HG03097 (cell line): ENCODE measurements at regions not wholly inside any gene's neighbourhood (a gene's known extent, or its start where the extent isn't known, plus 50 kb on each side); places are given as distances from the start of the nearest gene placed in this dataset.
"Not testable (repeated sequence)": the region's sequence is repeated elsewhere in the genome, so short reads cannot be mapped to it uniquely, and the experiment has no call there.

ENCODE experiments used
- ATAC-seq: cut with Tn5 transposase; IDR thresholded peaks from one replicate; pipeline ENCODE4 v1.9.1; 2021; ENCODE audit not compliant: unreplicated experiment, low FRiP score

- ATAC-seq, result no peak
These were observed 117.7 kb upstream of the PLCL2 start for GRCh38 chr3:16767006-16767405.

GRCh38 chr3:16768014-16768413, 116.7 kb upstream of the PLCL2 start:
- ATAC-seq, result no peak

GRCh38 chr3:16768956-16769355, 115.8 kb upstream of the PLCL2 start:
- no peak for ATAC-seq

GRCh38 chr3:16769525-16769924, 115.2 kb upstream of the PLCL2 start:
- no peak for ATAC-seq

- ATAC-seq, result no peak
These were observed 114.7 kb upstream of the PLCL2 start for GRCh38 chr3:16770021-16770420.

GRCh38 chr3:16770792-16771191, 114.0 kb upstream of the PLCL2 start:
- ATAC-seq, result no peak

GRCh38 chr3:16773594-16773993, 111.2 kb upstream of the PLCL2 start:
- not testable (repeated sequence) for ATAC-seq

GRCh38 chr3:16774536-16774935, 110.2 kb upstream of the PLCL2 start:
- not testable (repeated sequence) for ATAC-seq

GRCh38 chr3:16784973-16785372, 99.8 kb upstream of the PLCL2 start:
- ATAC-seq, result no peak

- no peak for ATAC-seq
These were observed 99.3 kb upstream of the PLCL2 start for GRCh38 chr3:16785465-16785864.

- ATAC-seq, result no peak
These were observed 96.2 kb upstream of the PLCL2 start for GRCh38 chr3:16788440-16789056.

- no peak for ATAC-seq
These were observed 95.2 kb upstream of the PLCL2 start for GRCh38 chr3:16789344-16790120.

- no peak for ATAC-seq
These were observed 94.0 kb upstream of the PLCL2 start for GRCh38 chr3:16790432-16791400.

GRCh38 chr3:16793321-16793720, 91.4 kb upstream of the PLCL2 start:
- ATAC-seq, result no peak

GRCh38 chr3:16794257-16794656, 90.5 kb upstream of the PLCL2 start:
- ATAC-seq, result no peak

GRCh38 chr3:16795581-16795980, 89.2 kb upstream of the PLCL2 start:
- ATAC-seq, result no peak

GRCh38 chr3:16797831-16798230, 86.9 kb upstream of the PLCL2 start:
- no peak for ATAC-seq

GRCh38 chr3:16798738-16799137, 86.0 kb upstream of the PLCL2 start:
- ATAC-seq, result no peak

GRCh38 chr3:16800361-16800760, 84.4 kb upstream of the PLCL2 start:
- ATAC-seq, result no peak

- no peak for ATAC-seq
These were observed 83.5 kb upstream of the PLCL2 start for GRCh38 chr3:16801223-16801622.

- ATAC-seq, result no peak
These were observed 83.1 kb upstream of the PLCL2 start for GRCh38 chr3:16801698-16802097.
